ENCODE measurements at regions not wholly inside any gene's neighbourhood (a gene's known extent, or its start where the extent isn't known, plus 50 kb on each side); places are given as distances from the start of the nearest gene placed in this dataset.

- Histone ChIP-seq H4K8ac (replicated peaks; ENCODE audit: insufficient read length, low read depth, low read length) (no peak overlapping the region), H3K79me2 (ENCODE audit: insufficient read depth, low read length) (no peaks in the 10 kb centered on the region), H3K4ac (ENCODE audit: low read depth, low read length) (no peak overlapping the region), H2BK15ac (ENCODE audit: low read depth, low read length) (no peak overlapping the region), H4K5ac (ENCODE audit: insufficient read length, low read depth, low read length) (no peak overlapping the region), H3K9ac (ENCODE audit: extremely low read depth, insufficient read length, low read length) (no peak overlapping the region), H3K23ac (ENCODE audit: insufficient read length, low read depth, low read length) (no peak overlapping the region), H3K14ac (ENCODE audit: insufficient read depth, low read length) (no peak overlapping the region), H3K4me2 (ENCODE audit: insufficient read depth, insufficient read length, low read length) (no peak overlapping the region), H2BK120ac (ENCODE audit: low read depth, low read length, poor library complexity, severe bottlenecking) (no peak overlapping the region), H3T11ph (ENCODE audit: low read length) (no peak overlapping the region), H3K79me1 (ENCODE audit: insufficient read depth, low read depth, low read length, poor library complexity, severe bottlenecking) (no peaks in the 10 kb centered on the region), H3K18ac (ENCODE audit: insufficient read length, low read depth, low read length) (no peak overlapping the region), H4K20me1 (ENCODE audit: control insufficient read depth, insufficient read depth, insufficient read length) (no peaks in the 10 kb centered on the region), H4K91ac (ENCODE audit: insufficient read length, low read depth, low read length) (no peak overlapping the region), H2AFZ (ENCODE audit: low read length) (no peak overlapping the region), H3K23me2 (ENCODE audit: insufficient read length, low read depth, low read length, poor library complexity, severe bottlenecking) (no peaks in the 10 kb centered on the region), H3K27me3 (ENCODE audit: insufficient read depth, low read length) (no peaks in the 10 kb centered on the region), H2AK5ac (ENCODE audit: insufficient read length, low read length) (no peak overlapping the region), H3K56ac (ENCODE audit: insufficient read length, low read depth, low read length) (no peak overlapping the region), H3K4me1 (ENCODE audit: insufficient read depth, low read length) (peaks cover 6% of the 10 kb centered on the region; the same call in 1 of the 2 replicates), H2BK20ac (ENCODE audit: low read depth, low read length, poor library complexity, severe bottlenecking) (no peak overlapping the region), H2BK5ac (ENCODE audit: insufficient read length, low read length) (no peak overlapping the region), H2BK12ac (ENCODE audit: insufficient read length, low read depth, low read length) (no peak overlapping the region), H3K27ac (ENCODE audit: insufficient read length, low read depth, low read length) (no peak overlapping the region), H3K9me3 (ENCODE audit: control insufficient read depth, low read depth, low read length) (no peaks in the 10 kb centered on the region)
- Mint-ChIP-seq H3K36me3 (ENCODE audit: insufficient read depth in 1 of 3, low read depth in 3 of 3) (no peaks in the 10 kb centered on the region), H3K27ac (no peak overlapping the region), H3K4me1 (peaks cover 30 to 32% of the 10 kb centered on the region in 2 experiments), H3K27me3 (ENCODE audit: low read depth) (no peaks in the 10 kb centered on the region), H3K9me3 (no peaks in the 10 kb centered on the region), H3K4me3 (no peak overlapping the region)
- TF ChIP-seq CTCF (conservative IDR thresholded peaks at IDR 0.05), result no peak
- no CpG with 5 or more reads among the region's 5 CpGs for WGBS (ENCODE audit: extremely low coverage, insufficient read length, low lambda C conversion rate)
- DNase-seq, result no peak
Measured at GRCh38 chr14:61893371-61893940, 131.2 kb downstream of the SNAPC1 start.

Data from H9 (cell line).